HUES6 (cell line): ENCODE measurements at regions not wholly inside any gene's neighbourhood (a gene's known extent, or its start where the extent isn't known, plus 50 kb on each side); places are given as distances from the start of the nearest gene placed in this dataset.
"Not testable (repeated sequence)": the region's sequence is repeated elsewhere in the genome, so short reads cannot be mapped to it uniquely, and the experiment has no call there.

Experiments
- H3K27ac ChIP-seq: 2 replicates; pipeline ENCODE4 v1.7.0; 2013; ENCODE audit warnings: low read depth, mild to moderate bottlenecking, low read length, inconsistent platforms
- H3K27me3 ChIP-seq: 2 replicates; pipeline ENCODE4 v1.6.1; 2013; ENCODE audit warnings: low read length; ENCODE audit not compliant: control insufficient read depth, insufficient read depth
- H3K36me3 ChIP-seq: 2 replicates; pipeline ENCODE4 v1.6.1; 2013; ENCODE audit warnings: low read length; ENCODE audit not compliant: control insufficient read depth, insufficient read depth
- H3K4me1 ChIP-seq: 2 replicates; pipeline ENCODE4 v1.6.1; 2013; ENCODE audit warnings: low read length; ENCODE audit not compliant: control insufficient read depth, insufficient read depth
- H3K4me3 ChIP-seq: 2 replicates; pipeline ENCODE4 v1.5.1; 2013; ENCODE audit warnings: low read depth, low read length
- H3K9ac ChIP-seq: one replicate; pipeline ENCODE4 v1.6.1; 2013; ENCODE audit warnings: mild to moderate bottlenecking, low read length
- H3K9me3 ChIP-seq: 2 replicates; pipeline ENCODE4 v1.6.1; 2013; ENCODE audit warnings: low read depth, low read length; ENCODE audit not compliant: control insufficient read depth, insufficient read depth

DNA sequence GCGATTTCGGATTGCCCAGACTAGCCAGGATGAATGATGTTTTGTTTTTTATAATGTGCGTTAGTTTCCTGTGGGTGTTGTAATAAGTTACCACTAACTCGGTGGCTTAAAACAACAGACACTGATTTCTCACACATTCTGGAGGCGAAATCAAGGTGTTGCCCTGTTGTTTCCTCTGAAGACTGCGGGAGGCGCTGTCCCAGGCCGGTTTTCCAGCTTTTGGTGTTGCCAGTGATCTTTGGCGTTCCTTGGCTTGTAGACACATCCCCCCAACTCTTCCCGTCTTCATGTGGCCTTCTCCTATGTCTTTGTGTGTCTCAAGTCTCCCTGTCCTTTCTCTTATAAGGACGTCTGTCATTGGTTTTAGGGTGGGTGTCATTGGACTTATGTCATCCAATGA is 267.7 kb downstream of the AACS start:
- Histone ChIP-seq H3K9me3 (peaks cover 8% of the 10 kb centered on the region), H3K36me3 (no peaks in the 10 kb centered on the region), H3K4me1 (peaks cover 16% of the 10 kb centered on the region), H3K27me3 (peaks cover 3% of the 10 kb centered on the region; the same call in 1 of the 2 replicates), H3K27ac (no peak overlapping the region), H3K4me3 (no peak overlapping the region), H3K9ac (no peak overlapping the region)

DNA sequence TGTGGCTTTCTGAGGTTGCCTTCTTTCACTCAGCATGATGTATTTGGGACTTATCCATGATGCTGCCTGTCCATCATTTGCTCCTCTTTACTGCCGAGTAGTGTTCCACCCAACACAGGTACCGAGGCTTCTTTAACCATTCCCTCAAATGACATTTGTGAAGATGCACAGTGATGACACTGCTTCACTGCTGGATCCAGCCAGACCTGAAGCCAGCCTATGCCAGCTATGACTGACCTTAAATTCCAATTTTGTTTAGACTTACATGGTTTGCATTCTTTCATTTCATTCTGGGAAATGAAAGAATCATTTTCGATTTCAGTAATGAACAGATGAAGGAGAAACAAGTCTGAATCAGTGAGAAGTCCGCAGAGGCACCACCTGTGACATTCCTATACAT is 271.0 kb downstream of the AACS start:
- Histone ChIP-seq H3K27me3 (peaks cover 3% of the 10 kb centered on the region; the same call in 1 of the 2 replicates), H3K4me3 (no peak overlapping the region), H3K9me3 (no peaks in the 10 kb centered on the region), H3K4me1 (peaks cover 2% of the 10 kb centered on the region; the same call in 1 of the 2 replicates), H3K36me3 (no peaks in the 10 kb centered on the region), H3K9ac (no peak overlapping the region), H3K27ac (no peak overlapping the region)

DNA sequence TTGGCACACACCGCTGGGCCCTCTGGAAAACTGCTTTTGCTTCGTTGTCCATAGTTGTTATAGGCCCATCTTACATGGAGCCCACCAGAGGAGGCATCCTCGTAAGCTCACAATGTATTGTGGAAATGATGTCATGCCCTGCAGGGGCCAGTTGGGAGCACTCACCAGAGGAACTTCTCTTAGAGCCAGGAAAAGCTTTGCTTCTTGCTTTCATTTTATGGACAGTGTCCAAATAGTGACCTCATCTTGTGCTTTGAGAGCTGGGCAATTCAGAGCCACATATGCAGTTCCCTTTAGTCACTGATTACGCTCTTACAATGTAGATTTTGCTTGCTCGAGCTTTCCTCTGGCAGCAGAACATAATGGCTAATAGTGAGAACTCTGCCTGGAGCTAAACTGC is 275.6 kb downstream of the AACS start:
- Histone ChIP-seq H3K9me3 (no peaks in the 10 kb centered on the region), H3K4me3 (no peak overlapping the region), H3K27me3 (no peaks in the 10 kb centered on the region), H3K27ac (no peak overlapping the region), H3K4me1 (peaks cover 4% of the 10 kb centered on the region; the same call in 1 of the 2 replicates), H3K9ac (no peak overlapping the region), H3K36me3 (no peaks in the 10 kb centered on the region)

DNA sequence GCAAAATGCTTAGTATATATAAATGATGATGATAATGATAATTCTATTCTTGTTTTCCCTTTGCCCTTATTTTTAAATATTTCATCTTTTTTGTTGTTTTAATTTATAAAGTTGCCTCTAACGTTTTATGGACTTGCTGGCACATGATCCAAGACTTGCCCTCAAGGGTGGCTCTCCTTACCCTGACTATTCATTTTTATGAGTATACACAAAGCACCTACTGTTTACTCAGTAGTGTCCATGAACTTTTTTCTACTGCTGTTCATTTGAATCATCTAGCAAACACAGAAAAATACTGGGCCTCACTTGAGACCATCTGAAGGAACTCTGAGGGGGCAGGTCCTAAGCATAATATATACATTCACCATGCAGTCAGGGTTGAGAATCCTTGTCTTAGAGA is 276.2 kb downstream of the AACS start:
- Histone ChIP-seq H3K4me1 (peaks cover 10% of the 10 kb centered on the region), H3K9ac (no peak overlapping the region), H3K36me3 (no peaks in the 10 kb centered on the region), H3K27me3 (no peaks in the 10 kb centered on the region), H3K9me3 (no peaks in the 10 kb centered on the region), H3K27ac (no peak overlapping the region), H3K4me3 (no peak overlapping the region)

DNA sequence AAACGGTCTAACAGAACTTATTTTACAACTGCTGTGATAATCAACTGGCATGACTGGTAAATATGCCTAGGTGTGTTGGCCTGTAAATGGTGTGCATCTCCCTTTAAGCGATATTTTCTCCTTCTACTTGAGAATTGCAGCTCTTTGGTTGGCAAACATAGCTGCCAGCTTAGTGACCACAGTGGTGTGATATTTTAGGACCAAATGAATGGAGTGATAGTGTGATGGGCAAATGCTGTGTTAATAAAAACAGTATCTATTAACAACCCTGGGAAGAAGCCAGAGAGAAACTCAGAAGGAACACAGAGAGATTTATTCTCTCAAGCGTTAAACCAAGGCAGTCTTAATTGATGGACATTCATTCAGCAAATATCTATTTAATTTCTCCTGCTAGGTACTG is 278.4 kb downstream of the AACS start:
- H3K27ac ChIP-seq = no peak overlapping the region
- peaks cover 24% of the 10 kb centered on the region for H3K4me1 ChIP-seq
- no peaks in the 10 kb centered on the region for H3K36me3 ChIP-seq
- no peaks in the 10 kb centered on the region for H3K27me3 ChIP-seq
- no peak overlapping the region for H3K4me3 ChIP-seq
- H3K9me3 ChIP-seq = no peaks in the 10 kb centered on the region
- no peak overlapping the region for H3K9ac ChIP-seq

DNA sequence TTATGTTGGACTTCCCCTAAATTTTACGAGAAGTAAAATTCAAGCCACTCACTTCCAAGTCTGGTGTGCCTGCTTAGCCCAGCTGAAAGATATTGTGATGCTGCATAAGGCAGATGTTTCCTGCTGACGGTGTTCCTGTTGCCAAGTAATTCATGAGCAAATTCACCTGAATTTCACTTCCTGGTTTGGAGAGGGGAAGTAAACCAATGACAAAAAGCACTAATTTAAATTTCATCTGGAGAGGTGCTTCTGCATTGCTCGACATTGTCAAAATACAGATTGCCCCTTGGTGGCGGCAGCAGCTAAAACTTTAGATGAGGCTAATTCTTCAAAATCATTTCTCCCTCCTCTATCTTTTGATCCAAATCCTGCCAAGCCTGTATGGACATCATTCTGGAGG is 281.1 kb downstream of the AACS start:
- no peak overlapping the region for H3K4me3 ChIP-seq

DNA sequence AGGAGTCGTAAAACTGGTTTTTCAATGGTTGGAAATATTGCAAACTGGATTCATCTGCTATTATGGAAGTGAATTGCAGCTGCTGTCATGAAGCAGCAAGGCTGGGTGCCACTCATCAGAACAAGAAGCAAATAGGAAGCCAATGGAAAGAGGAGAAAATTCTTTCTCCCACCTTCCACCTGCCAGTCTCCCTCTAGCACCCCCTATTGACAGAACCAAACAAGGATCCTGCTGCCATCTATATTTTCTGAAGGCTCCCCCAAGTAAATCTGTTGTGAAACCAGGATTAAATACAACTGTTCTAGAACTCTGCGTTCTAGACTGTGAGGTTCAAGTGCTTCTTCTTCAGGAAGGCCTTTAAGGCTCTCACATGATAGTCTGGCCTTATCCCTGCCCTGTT is 286.6 kb downstream of the AACS start:
- H3K36me3 ChIP-seq = no peaks in the 10 kb centered on the region; the same call in 1 of the 2 replicates
- peaks cover 13% of the 10 kb centered on the region for H3K9me3 ChIP-seq
- no peaks in the 10 kb centered on the region for H3K27me3 ChIP-seq
- H3K27ac ChIP-seq = no peak overlapping the region
- peaks cover 10% of the 10 kb centered on the region for H3K4me1 ChIP-seq
- H3K4me3 ChIP-seq = no peak overlapping the region
- no peak overlapping the region for H3K9ac ChIP-seq

More for the DNA sequence above, 281.1 kb downstream of the AACS start:
- Histone ChIP-seq H3K27ac (no peak overlapping the region), H3K9me3 (no peaks in the 10 kb centered on the region), H3K4me1 (peaks cover 24% of the 10 kb centered on the region), H3K9ac (no peak overlapping the region), H3K27me3 (no peaks in the 10 kb centered on the region), H3K36me3 (no peaks in the 10 kb centered on the region; the same call in 1 of the 2 replicates)

DNA sequence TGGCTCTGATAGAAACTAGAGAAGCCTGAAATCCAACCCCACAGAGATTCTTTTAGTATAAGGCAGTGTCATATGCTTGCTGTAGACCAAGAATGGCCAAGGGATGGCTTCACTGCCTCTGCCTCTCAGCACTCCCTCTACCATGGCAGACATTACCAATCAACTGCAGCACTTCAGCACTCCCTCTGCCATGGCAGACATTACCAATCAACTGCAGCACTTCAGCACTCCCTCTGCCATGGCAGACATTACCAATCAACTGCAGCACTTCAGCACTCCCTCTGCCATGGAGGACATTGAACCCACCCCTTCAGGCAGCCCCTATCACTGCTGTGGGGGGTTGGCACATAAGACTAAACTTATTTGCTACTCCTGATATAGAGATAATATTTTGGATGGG is 287.8 kb downstream of the AACS start:
- H3K4me3 ChIP-seq, H3K27ac ChIP-seq, H3K27me3 ChIP-seq, H3K9ac ChIP-seq, H3K4me1 ChIP-seq, H3K36me3 ChIP-seq: not testable (repeated sequence)
- peaks cover 13% of the 10 kb centered on the region for H3K9me3 ChIP-seq

DNA sequence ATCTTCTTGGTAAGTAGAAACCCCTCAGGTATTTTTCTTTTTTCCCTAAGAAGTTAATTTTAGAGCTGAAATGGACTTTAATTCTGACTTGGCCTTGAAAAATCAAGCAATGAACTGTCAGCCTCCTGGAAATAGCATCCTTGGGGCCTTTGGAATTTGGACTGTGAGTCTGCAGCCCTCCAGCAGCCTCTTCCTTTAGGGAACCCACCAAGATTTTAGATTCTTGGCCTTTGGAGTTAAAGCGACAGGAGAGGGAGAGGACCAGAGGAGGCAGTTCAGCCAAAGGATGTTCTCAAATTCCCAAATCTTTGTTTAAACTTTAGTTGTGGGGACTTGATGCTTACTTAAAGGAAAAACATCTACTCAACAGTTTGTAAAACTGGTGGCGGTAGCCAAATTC is 288.6 kb downstream of the AACS start:
- H3K9me3 ChIP-seq = peaks cover 13% of the 10 kb centered on the region
- H3K9ac ChIP-seq = no peak overlapping the region
- H3K4me3 ChIP-seq = no peak overlapping the region
- no peaks in the 10 kb centered on the region; the same call in 1 of the 2 replicates for H3K36me3 ChIP-seq
- H3K27ac ChIP-seq = no peak overlapping the region
- H3K4me1 ChIP-seq = no peaks in the 10 kb centered on the region
- H3K27me3 ChIP-seq = no peaks in the 10 kb centered on the region

DNA sequence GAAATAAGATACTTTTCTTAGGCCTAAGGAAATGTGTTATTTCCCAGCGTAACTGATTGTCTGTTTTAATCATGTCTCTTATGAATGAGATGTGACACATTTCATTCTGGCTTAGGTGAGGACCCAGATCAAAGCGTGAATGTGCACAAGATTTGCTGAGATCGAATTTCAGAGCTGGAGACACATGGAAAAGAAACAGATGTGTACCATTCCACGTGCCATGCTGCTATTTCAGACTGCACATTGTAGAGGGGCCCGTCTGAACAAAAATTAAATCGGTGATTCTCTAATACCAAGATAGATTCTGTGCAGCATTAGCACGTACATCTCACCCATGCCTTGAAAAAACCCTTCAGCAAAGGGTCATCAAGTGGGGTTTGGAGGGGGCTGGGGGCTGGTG is 290.4 kb downstream of the AACS start:
- Histone ChIP-seq H3K4me1 (no peaks in the 10 kb centered on the region), H3K27me3 (no peaks in the 10 kb centered on the region), H3K36me3 (no peaks in the 10 kb centered on the region), H3K9ac (no peak overlapping the region), H3K9me3 (peaks cover 13% of the 10 kb centered on the region), H3K27ac (no peak overlapping the region), H3K4me3 (no peak overlapping the region)

DNA sequence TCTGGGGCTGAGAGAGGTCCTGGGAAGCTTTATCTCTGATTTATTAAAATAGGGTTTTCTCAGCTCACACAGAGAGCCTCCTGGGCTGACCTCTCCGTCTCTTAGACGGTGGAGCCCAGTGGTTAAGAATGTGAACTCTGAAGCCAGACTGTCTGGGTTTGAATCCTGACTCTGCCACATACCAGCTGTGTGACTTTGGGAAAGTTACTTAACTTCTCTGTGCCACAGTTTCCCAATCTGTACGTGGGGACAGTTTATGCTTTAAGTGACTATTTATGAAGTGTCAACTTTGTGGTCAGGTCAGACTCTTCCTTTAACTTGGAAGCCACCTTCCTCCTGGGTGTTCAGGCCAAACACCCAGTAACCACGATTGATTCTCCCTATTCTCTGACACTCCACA is 290.9 kb downstream of the AACS start:
- no peak overlapping the region for H3K27ac ChIP-seq
- peaks cover 13% of the 10 kb centered on the region for H3K9me3 ChIP-seq
- no peaks in the 10 kb centered on the region for H3K36me3 ChIP-seq
- H3K27me3 ChIP-seq = no peaks in the 10 kb centered on the region
- H3K4me3 ChIP-seq = no peak overlapping the region
- H3K9ac ChIP-seq = no peak overlapping the region
- no peaks in the 10 kb centered on the region for H3K4me1 ChIP-seq

DNA sequence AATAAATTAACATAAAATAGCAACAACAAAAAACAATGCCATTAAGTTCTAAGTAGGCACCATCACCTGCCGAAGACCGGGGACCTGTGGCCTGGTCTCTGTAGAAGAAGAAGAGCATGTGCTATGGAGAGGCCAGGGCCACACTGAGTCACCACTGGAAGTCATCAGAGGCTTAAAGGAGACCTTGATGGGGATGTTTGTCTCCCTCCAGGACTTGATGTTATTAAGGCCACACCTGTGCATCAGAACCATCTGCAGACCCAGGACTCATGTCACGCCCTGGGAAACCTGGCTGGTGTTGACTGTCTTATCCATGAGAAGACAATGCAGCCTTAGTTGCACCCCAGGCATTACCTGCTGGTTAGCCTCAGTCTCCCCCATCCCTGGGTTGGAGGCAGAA is 292.3 kb downstream of the AACS start:
- Histone ChIP-seq H3K27ac (no peak overlapping the region), H3K36me3 (no peaks in the 10 kb centered on the region), H3K9ac (no peak overlapping the region), H3K4me3 (no peak overlapping the region), H3K4me1 (no peaks in the 10 kb centered on the region), H3K27me3 (no peaks in the 10 kb centered on the region), H3K9me3 (peaks cover 9% of the 10 kb centered on the region)
